ENCODE measurements at regions not wholly inside any gene's neighbourhood (a gene's known extent, or its start where the extent isn't known, plus 50 kb on each side); places are given as distances from the start of the nearest gene placed in this dataset.

DNA sequence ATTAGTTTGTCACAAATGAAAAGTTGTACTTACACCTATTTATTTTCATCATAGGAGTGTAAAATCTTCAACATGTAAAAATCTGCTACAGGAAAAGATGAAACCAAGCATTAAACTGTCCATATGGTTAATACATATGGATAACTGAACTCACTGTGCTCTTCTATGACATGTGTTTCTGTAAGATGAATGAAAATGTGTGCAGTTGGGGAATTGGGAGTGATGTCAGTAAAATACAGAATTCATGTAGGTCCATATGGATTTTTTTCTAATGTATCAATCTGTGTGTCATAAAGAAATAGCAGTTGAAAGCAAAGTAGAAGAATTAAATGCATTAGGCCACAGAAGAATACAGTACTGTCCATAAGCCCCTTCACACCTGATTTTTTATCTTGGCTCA, 178.4 kb upstream of the COL3A1 start:
- TF ChIP-seq, protein P1, sequence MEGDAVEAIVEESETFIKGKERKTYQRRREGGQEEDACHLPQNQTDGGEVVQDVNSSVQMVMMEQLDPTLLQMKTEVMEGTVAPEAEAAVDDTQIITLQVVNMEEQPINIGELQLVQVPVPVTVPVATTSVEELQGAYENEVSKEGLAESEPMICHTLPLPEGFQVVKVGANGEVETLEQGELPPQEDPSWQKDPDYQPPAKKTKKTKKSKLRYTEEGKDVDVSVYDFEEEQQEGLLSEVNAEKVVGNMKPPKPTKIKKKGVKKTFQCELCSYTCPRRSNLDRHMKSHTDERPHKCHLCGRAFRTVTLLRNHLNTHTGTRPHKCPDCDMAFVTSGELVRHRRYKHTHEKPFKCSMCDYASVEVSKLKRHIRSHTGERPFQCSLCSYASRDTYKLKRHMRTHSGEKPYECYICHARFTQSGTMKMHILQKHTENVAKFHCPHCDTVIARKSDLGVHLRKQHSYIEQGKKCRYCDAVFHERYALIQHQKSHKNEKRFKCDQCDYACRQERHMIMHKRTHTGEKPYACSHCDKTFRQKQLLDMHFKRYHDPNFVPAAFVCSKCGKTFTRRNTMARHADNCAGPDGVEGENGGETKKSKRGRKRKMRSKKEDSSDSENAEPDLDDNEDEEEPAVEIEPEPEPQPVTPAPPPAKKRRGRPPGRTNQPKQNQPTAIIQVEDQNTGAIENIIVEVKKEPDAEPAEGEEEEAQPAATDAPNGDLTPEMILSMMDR (IDR thresholded peaks at IDR 0.05), result no peak
- no peak for TF ChIP-seq FOXP1 (CRISPR knock-in tag; IDR thresholded peaks at IDR 0.05; ENCODE audit: borderline replicate concordance)
- TF ChIP-seq, protein P2, sequence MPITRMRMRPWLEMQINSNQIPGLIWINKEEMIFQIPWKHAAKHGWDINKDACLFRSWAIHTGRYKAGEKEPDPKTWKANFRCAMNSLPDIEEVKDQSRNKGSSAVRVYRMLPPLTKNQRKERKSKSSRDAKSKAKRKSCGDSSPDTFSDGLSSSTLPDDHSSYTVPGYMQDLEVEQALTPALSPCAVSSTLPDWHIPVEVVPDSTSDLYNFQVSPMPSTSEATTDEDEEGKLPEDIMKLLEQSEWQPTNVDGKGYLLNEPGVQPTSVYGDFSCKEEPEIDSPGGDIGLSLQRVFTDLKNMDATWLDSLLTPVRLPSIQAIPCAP (CRISPR knock-in tag; IDR thresholded peaks at IDR 0.05), result no peak
- TF ChIP-seq, protein P3, sequence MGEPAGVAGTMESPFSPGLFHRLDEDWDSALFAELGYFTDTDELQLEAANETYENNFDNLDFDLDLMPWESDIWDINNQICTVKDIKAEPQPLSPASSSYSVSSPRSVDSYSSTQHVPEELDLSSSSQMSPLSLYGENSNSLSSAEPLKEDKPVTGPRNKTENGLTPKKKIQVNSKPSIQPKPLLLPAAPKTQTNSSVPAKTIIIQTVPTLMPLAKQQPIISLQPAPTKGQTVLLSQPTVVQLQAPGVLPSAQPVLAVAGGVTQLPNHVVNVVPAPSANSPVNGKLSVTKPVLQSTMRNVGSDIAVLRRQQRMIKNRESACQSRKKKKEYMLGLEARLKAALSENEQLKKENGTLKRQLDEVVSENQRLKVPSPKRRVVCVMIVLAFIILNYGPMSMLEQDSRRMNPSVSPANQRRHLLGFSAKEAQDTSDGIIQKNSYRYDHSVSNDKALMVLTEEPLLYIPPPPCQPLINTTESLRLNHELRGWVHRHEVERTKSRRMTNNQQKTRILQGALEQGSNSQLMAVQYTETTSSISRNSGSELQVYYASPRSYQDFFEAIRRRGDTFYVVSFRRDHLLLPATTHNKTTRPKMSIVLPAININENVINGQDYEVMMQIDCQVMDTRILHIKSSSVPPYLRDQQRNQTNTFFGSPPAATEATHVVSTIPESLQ (CRISPR knock-in tag; IDR thresholded peaks at IDR 0.05), result no peak
- TF ChIP-seq SP1 (CRISPR knock-in tag; conservative IDR thresholded peaks at IDR 0.05), result no peak
- TF ChIP-seq NR2C2 (CRISPR knock-in tag; IDR thresholded peaks at IDR 0.05), result no peak
- TF ChIP-seq, protein P4, sequence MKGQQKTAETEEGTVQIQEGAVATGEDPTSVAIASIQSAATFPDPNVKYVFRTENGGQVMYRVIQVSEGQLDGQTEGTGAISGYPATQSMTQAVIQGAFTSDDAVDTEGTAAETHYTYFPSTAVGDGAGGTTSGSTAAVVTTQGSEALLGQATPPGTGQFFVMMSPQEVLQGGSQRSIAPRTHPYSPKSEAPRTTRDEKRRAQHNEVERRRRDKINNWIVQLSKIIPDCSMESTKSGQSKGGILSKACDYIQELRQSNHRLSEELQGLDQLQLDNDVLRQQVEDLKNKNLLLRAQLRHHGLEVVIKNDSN (CRISPR knock-in tag; IDR thresholded peaks at IDR 0.05), result no peak

Measured in WTC11 (cell line).